HG03571 (cell line): ENCODE measurements at regions not wholly inside any gene's neighbourhood (a gene's known extent, or its start where the extent isn't known, plus 50 kb on each side); places are given as distances from the start of the nearest gene placed in this dataset.

Experiments used
- ATAC-seq: cut with Tn5 transposase; IDR thresholded peaks from one replicate; pipeline ENCODE4 v1.9.1; 2021; ENCODE audit not compliant: unreplicated experiment

DNA sequence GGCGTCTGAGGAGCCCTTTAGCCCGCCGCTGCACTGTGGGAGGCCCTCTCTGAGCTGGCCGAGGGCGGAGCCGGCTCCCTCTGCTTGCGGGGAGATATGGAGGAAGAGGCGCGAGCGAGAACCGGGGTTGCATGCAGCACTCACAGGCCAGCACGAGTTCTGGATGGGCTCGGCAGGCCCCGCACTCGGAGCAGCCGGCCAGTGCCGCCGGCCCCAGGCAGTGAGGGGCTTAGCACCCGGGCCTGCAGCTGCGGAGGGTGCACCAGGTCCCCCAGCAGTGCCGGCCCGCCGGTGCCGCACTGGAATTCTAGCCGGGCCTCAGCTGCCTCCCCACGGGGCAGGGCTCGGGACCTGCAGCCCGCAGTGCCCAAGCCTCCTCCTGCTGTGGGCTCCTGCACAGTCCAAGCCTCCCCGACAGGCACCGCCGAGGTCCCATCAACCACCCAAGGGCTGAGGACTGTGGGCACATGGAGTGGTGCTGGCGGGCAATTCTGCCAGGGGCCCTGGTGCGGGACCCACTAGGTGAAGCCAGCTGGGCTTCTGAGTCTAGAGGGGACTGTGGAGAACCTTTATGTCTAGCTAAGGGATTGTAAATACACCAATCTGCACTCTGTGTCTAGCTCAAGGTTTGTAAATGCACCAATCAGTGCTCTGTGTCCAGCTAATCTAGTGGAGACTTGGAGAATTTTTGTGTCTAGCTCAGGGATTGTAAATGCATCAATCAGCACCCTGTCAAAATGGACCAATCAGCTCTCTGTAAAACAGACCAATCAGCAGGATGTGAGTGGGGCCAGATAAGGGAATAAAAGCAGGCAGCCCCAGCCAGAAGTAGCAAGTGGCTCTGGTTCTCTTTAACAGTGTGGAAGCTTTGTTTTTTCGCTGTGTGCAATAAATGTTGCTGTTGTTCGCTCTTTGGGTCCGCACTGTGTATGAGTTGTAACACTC is 329.7 kb upstream of the JARID2 start:
- no peak for ATAC-seq

DNA sequence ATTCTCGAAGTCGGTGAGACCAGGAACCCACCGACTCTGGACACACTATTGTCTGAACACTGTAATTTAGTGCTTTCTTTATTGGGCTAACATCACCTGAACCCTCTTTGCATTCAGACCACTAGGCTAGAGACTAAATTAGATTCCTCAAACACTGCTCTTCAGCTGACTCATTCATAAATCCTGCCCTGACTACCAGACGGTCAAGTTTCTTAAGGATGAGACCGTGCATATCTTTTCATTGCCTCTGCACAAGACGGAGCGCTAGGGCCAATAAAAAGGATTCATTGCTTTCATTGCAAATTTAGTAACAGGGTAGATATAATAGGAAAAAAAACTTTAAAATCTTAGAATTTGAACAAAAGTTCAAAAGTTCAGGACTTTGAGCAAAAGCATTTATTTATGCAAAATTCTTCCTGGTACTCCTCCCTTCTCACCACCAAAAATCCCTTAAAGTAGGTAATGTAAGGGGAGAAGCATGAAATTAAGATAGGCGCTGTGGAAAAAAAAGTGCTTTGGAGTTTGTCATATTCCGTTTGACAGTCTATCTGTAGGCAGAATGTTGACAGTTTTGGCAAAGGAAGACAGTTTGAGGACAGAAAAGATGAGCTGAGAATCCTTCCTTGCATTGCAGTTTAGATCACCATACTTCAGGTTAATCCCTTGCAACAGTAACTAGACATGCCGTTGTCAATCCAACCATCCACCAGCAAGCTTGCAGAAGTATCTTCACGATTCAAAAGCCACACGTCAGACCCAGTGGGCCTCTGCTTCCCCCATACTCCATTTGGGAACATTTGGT is 328.6 kb upstream of the JARID2 start:
- no peak for ATAC-seq

DNA sequence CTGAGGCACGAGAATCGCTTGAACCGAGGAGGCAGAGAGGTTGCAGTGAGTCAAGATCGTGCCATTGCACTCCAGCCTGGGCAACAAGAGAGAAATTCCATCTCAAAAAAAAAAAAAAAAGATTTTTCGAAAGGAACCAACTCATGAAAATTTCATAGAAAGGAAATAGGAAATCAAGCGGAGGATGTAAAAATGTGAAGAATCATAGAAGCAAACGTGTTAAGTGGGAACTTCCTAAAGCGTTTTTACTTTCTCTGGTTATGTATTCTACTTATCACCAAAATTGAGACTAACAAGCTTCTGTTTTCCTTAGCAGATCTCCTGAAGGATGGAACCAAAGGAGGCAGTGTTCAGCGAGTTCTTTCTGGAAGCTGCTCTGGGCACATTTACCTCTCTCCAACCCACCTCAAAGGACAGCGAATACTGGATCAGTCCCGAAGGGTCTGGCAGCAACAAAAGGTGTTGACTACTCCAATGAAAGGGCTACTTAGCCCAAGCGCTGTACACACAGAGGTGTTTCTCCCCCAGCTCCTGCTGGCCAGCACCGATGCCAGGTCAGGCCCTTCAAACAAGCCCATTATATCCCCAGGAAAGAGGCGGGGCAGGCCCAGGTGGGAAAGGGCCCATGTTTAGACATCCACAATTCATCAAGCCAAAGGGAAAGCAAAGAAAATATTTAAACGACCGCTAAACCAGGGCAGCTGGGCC is 327.5 kb upstream of the JARID2 start:
- ATAC-seq = no peak

DNA sequence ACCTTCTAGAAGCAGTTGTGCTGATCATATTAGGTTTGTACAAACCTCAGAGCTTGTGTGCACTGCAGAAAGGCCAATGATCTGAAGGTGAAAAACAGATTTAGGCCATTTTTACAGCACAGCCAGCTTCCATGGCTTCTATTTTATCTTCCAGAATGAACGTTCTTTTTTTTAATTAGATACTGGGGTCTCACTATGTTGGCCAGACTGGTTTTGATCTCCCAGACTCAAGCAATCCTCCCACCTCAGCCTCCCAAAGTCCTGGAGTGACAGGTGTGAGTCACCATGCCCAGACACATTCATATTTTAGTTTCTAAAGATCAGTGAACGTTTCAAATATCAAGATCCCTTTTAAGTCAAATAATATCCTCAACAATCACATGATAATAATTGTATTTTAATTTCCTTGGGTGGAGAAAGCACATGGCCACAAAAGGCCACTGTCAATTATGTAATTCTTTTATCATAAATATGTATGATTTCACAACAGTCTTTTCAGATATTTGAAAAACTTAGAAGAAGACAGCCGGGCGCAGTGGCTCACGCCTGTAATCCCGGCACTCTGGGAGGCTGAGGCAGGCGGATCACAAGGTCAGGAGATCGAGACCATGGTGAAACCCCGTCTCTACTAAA is 326.7 kb upstream of the JARID2 start:
- ATAC-seq = no peak

DNA sequence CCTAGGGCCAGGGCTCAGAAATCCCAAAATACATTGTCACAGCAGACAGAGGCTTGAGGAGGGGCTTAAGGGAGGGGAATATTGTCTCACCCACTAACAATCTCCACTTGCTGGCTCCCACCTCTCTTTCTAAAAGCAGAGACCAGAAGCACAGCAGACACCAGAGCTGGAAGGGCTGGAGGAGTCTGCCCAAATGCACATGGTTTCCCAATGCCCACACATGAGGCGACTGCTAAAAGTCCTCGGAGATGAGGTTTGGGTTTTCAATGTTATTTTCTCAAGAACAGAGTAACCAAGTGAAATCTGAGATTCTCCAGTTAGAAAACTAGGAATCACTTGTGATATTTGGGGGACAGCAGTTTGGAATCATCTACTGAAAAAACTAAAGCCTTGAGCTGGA is 325.6 kb upstream of the JARID2 start:
- ATAC-seq = no peak

DNA sequence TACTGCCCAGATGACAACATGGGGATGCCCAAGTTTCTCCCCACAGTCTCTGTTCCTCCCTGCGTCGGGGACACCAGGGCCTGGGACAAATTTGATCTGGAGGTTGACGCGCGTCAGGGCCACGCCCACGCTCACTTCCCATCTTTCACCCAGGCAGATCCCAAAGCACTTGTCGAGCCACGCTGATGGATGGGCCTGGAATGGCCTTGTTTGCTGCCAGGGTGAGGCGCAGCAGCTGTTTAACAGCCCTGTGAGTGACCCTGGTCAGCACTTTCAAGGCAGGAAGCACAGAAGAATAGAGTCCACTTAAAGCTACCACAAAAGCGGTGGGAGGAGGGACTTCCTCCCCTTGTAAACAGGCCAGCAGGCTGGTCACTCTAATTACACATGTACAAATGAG is 324.7 kb upstream of the JARID2 start:
- ATAC-seq = no peak

DNA sequence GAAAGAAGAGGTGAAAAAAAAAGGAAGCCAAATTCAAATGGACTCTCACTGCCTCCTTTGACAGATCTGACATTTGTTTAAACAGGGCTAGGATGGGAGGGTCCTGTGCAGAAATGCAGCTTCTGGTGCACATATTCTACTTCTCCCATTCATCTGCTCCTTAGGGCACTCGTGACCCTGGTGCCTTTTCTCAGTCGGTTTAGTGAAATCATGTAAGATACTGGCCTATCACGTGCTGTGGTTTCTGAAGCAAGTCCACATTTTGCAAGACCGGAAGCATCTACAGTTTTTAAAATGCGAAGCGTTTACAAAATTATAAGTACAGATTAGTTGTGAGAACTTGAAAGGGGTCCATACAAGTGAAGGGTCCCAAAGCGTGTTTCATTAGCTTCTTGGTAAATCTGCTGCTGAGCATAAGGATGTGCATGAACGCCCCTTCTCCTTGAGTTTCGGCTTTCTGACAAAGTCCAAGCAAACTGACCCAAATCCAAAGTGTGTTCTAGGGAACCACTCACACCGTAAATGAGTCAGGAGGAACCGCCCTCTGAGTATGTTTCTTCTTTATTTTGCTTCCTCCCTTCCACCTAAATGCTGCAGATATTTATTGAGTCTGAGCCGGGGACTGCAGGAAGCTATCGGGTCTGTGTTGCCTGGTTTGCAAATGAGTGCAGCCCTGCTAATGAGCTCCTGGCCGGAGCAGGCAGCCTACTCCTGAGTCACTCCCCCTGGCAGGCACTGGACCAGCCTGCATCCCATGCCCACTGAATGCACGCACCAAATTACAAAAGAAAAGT is 323.8 kb upstream of the JARID2 start:
- no peak for ATAC-seq

DNA sequence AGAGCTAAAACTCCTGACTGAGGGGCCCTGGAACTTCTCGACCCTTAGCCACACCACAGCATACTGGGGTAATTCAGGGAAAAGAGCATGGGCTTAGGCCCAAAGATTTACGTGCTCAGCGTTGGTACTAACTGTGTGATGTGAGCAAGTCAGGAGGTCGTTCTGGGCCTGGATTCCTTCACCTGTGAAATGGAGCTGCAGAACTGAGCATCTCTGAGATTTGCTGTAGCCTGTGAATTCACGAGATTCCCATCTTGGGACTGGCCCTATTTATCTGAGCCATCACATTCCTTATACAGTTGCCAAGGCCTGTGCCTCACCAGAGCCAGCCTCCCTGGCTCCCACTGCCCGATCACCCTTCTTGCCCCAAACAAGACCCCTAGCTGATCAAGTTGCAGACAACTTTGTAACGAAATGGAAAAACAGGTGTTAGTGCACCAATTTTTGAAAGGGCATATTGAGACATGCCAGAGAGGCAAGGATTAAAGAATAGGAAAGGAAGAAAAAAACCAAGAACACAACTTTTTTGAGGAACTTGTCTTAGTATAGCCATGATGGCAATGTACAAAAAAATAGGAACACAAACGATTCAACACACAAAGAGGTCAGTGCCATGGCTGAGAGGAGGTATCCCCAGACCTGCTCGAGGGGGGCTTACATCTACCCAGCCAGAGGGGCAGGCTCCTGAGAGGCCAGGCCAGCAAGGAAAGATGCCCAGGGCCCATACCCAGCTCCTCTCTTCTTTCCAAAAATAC is 323.0 kb upstream of the JARID2 start:
- no peak for ATAC-seq

DNA sequence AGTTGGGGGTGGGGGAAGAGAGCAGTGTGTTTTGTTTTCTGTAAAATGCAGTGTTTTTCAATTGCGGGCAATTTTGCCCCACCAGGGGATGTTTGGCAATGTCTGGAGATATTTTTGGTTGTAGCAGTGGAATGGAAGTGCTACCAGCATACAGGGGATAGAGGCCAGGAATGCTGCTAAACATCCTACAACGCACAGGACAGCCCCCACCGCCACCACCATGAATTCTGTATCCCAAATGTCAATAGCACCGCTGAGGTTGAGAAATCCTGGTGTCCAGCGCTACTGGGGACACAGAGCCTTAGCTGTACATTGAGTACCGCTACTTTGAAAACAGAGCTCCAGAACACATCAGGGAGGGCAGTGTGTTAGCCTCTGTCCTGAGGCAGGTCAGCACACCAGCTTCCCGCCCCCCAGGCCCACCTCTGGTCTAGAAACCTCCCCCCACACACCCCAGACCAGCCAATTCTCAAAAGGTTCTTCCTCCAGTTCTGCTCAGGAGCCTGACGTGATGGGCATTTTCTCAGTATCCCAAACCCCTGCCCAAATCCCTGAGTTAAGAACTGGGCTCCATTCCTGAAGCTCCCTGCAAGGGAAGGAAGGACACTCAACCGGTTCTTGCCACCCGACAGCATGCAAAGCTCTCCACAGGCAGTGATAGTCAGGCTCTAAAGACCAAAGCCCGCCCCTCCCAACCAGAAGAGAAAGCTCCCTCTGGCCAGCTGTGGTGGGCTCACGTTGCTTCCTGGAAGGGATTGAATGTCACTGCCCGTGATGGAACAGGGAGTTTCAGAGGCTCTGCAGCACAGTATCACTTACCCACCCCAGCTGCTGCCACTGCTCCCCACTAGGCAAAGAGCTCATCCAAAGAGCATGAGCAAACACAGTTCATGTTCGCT is 321.5 kb upstream of the JARID2 start:
- ATAC-seq = no peak

DNA sequence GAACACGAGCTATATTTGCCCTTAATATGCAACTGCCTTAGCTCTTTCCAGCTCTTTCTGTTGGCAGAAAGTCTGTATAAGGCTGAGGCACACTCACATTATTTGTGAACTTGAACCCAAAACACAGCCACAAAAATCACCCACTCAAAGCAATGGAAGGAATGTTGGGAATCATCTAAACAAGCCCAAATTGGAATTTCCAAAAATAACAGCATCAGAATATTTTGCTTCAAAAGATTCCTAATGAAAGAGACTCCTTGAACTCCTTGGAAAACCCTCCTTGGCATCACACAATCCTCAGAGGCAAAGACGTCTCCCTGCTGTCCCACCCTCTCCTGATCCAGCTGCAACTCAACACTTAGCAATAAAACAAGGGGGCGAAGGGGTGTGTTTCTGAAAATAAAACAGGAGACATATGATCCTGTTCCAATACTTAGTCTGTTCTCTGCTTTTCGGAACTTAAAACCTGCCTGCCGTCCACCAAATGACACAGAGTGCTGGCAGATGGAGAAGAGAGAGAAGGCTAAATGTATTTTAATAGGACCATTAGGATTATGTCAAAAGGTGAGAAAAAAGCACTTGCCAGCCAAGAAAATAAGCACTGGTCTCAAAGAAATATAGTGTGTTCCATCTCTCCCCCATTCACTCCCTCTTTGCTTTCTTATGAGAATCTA is 320.7 kb upstream of the JARID2 start:
- no peak for ATAC-seq

DNA sequence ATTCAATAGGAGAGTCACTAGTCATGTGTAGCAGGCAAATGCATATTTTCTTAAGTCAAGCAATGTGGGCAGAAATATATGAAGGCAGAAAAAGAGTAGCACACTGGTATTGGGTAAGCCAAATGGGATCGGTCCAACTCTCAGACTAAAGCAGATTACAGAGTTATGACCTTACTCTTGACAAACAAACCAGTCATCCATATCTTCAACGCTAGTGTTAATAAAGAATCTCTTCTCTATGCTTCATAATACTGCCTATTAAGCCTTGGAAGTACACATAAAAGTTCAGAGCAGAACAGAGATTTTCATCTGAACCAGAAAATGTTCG is 320.2 kb upstream of the JARID2 start:
- ATAC-seq = no peak

DNA sequence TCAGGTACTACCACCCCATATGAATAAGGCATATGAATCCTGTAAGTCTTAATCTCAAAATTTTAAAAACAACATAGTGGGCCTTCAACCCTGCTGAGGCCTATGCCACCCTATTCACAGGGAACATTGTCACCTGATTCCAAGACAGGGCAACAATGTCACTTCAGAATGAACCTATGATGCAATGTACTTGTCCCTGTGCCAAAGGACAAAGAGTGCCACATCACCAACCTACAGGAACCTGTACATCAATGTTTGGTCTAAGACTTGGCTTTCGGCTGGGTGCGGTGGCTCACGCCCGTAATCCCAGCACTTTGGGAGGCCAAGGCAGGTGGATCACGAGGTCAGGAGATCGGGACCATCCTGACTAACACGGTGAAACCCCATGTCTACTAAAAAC is 318.5 kb upstream of the JARID2 start:
- no peak for ATAC-seq

DNA sequence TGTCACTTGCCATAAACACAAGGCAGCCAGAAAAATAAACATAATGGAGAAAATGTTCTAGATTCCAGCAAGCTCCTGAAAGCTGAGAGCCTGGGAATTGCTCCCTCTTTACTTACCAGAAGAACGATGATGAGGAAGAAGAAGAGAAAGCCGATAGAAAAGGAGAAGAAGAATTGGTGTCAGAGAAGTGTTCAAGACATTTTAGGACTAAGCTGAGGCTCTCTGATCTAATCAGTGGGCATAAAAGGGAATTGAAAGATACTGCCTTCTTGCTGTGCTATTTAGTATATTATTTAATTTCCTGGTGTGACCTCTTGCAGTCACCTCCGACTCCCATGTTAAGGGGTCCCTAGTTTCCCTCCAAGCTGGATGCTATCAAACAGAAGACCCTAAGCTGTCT is 316.6 kb upstream of the JARID2 start:
- ATAC-seq = no peak

DNA sequence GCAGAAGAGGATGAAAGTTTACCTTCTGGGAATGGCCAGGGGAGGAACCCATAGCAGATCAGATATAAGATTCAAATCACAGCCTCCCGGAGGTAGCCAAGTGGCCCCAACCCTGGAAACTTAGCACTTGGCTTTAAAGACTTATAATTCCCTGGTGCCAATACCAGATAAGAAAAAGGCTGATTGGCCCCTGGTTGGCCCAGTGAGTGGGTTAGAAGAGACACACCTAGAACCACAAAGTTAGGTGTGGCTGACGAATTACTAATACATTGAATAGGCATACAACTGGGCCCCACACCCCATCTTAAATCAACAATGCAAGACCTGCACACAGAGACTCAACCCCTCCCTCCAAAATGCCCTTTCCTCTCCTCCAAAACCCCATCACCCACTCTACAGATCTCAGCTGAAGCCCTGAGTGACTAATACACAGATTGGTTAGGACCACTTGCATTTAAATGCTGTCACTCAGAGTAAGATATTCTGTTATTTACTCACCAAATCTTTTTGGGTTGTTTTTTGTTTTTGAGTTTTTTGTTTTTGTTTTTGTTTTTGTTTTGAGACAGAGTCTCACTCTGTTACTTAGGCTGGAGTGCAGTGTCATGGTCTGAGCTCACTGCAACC is 315.4 kb upstream of the JARID2 start:
- no peak for ATAC-seq

DNA sequence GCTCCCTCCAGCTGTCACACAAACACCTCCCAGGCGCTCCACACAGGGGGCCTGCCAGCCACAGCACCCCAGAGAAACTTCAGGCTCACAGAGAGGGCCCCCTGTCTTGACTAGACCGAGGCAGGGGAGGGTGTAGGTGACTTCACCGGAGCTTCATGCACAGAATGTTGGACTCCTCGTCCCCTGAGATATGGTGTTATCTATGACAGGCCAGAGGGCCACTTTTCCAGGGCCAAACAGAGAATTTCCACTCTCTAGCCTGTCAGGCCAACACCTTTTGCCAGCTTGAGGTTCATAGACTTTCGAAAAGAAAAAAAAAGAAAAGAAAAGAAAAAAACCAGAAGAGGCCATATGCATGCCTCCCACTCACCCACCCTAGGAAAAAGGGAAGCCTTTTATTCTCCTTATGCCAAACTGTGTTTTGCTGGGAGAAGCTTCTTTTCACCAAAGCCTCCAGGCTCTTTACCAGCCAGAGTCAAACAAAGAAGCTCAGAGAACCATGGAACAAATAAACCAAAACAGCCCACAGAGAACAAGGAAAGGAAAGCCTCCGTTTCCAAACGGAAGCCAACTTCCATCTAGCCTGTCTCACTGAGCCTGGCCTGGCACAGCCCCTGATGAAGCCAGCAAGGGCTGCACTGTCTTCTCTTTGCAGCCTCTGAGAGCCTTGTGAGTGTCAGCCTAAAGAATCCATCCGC is 313.2 kb upstream of the JARID2 start:
- no peak for ATAC-seq

DNA sequence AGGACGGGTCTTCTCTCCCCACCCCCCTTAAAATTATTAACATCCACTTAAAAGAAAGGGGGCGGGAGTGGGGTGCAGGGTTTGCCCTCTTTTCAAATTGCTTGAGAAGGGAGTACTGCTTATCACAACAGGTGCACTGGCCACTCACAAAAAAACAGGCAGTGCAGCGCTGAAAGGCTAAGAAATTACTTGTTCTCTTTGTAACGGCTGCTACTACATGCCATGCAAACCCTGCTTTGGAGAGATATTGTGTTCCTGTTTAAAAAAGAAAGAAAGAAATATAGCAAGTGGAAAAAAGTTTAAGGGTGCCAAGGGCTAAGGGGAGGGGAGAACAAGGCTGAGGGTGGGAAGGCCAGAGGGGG is 312.7 kb upstream of the JARID2 start:
- no peak for ATAC-seq

DNA sequence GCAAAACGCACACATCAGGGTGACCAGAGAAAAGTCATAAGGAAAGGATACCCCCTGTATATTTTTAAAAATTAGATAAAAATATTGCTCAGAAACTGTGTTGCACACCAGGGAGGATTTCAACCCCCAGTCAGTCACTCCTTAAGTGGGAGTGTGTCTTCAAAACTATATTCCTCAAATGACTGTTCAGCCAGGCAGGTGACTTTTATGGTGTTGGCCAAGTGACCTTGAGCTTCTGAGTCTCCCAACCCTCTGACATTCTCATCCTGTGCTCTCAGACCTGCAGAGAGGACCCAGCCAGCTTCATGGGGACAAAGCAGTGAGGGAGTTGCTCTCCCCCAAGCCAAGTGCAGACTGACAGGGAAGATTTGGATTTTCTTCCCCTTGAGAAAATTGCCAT is 311.9 kb upstream of the JARID2 start:
- ATAC-seq = no peak
